IPS DF 4.7 (cell line): ENCODE measurements at regions not wholly inside any gene's neighbourhood (a gene's known extent, or its start where the extent isn't known, plus 50 kb on each side); places are given as distances from the start of the nearest gene placed in this dataset.
"Not testable (repeated sequence)": the region's sequence is repeated elsewhere in the genome, so short reads cannot be mapped to it uniquely, and the experiment has no call there.

Source experiments
- DNase-seq: peaks from one replicate; pipeline ENCODE4 v3.0.0-alpha.2; 2013; ENCODE audit warnings: low spot score; ENCODE audit errors: extremely low read depth

DNA sequence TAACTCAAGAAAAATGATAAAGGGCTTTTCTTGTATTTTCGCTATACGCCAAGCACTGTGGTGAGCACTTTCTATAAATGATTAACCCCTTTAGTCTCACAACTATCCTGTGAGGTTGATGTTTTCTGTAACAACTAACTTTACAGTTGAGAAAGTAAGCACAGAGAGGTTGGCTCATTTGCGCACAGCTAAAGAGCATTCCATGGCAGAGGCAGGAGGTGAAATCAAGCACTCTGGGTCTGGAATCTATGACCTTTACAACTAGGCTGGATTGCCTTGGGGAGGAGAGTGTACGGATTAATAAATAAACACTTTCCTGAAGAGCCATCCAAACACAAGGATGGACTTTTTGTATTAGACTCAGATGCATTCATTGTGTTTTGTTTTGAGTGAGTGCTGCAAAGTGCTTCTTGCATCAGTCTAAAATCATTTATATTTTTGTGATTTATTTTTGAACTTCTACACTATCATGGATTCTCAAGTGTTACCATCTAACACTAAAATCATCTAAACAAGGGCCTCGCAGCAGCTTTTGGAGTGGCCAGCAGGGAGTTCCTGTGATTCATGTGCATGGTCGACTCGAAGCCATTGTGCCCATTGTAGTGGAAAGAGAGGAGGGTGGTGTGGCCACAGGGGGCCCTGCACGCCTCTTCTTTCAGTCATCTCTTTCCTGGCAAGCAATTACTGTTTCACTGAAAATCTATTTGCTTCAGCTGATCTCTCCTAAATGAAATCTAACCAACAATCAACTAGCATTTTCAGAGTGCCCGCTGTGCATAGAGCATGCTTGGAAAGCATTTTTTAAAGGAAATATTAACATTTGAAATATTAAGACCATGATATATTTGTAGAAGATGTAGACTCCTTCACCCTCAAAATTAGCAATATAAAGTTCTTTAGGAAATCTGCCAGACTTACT lies 633.4 kb upstream of the COBL start:
- peak; percentile 89 for DNase-seq

DNA sequence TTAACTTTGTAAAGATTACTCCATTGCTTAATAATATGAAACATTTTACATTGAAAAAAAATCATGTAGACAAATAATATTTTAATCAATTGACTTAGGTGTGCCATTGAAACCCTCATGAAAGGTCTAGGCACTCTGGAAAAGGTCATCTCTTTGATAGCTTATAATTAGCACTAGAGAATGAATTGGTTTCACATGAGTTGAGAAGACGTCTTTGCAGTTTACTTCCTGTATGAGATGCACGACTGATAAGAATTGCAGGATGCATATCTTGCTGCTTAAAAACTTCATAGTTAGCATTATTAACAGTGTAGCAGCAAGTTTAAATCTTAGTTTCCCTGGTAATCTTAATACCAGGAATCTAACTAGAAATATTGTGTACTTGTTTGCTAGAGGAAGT lies 614.2 kb upstream of the COBL start:
- no peak for DNase-seq

DNA sequence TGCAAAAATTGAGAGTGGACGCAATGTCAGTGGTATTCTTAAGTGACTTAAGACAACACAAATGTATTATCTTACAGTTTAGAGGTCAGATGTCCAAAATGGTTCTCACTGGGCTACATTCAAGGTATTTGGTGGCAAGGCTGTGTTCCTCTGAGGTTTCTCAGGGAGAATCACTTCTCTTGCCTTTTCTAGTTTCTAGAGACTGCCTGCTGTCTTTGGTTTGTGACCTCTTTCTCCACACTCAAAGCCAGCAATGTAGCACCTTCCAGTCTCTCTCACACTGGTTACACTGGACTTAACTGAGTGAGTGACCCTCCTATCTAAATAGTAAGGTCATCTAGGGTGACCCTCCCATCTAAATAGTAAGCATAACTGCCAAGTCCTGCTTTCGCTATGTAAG lies 613.2 kb upstream of the COBL start:
- DNase-seq, result no peak

DNA sequence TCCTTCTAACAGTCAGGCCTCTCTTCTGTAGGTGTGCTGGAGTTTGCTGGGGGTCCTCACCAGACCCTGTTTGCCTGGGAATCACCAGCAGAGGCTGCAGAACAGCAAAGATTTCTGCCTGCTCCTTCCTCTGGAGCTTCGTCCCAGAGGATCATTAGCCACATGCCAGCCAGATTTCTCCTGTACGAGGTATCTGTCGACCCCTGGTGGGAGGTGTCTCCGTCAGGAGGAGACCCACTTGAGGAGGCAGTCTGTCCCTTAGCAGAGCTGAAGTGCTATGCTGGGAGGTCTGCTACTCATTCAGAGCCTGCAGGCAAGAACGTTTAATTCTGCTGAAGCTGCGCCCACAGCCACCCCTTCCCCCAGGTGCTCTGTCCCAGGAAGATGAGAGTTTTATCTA lies 611.1 kb upstream of the COBL start:
- no peak for DNase-seq

DNA sequence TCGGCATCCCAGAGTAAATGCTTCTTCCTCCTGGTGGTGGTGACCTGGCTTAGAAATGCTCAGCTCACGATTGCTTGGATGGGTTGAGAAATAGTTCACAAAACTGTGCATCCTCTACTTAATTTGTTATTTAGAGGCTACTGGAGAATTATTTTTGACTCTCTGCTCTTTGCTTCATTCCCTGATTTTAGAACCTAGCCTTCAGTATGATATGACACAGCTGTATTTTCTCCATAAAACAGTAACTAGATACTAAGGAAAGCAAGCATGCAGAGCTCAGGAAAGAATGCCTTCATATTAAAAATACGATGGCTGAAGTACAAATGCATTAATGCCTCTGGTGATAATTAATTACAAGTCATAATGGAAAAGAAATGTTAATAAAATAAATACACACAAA lies 602.0 kb upstream of the COBL start:
- DNase-seq, result no peak

DNA sequence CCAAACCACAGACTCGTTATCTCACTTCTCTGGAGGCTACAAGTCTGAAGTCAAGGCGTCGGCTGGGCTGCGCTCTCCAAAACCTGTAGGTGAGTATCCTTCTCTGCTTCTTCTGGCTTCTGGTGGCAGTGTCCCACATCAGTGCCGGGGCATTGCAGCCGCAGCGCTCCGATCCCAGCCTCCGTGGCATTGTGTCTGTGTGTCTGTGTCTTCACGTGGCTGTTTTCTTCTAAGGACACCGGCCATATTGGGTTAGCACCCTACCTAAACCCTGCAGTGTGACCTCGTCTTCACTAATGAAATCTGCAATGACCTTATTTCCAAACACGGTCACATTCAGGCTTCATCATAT lies 584.9 kb upstream of the COBL start:
- DNase-seq, result no peak

DNA sequence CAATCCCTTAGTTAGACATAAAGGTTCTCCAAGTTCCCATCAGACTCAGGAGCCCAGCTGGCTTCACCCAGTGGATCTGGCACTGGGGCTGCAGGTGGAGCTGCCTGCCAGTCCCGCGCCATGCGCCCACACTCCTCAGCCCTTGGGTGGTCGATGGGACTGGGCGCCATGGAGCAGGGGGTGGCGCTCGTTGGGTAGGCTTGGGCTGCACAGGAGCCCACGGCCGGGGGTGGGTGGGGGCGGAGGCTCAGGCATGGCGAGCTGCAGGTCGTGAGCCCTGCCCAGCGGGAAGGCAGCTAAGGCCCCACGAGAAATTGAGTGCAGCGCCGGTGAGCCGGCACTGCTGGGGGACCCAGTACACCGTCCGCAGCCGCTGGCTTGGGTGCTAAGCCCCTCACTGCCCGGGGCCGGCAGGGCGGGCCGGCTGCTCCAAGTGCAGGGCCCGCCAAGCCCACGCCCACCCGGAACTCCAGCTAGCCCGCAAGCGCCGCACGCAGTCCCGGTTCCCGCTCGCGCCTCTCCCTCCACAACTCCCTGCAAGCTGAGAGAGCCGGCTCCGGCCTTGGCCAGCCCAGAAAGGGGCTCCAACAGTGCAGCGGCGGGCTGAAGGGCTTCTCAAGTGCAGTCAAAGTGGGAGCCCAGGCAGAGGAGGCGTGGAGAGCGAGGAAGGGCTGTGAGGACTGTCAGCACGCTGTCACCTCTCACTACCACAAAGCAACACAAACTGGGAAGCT lies 584.3 kb upstream of the COBL start:
- DNase-seq, result not testable (repeated sequence)

DNA sequence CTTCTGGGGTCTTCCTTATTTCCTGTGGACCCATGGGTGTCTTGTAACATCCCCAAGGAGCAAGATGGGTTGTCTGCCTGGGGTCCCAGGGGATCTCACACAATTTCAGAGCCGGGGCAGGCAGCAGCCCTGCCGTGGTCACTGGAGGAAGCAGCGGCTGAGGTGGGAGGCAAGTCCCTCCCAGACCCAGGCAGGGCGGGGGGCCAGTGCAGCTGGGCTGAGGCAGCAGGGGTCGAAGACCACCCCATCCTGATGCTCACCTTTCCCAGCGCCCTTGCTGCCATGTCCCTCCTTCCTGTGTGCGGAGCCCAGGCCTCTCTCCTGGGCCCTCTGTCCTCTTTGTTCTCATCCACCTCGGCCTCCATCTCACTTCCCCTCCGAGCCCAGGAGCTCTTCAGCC lies 583.0 kb upstream of the COBL start:
- DNase-seq, result no peak

DNA sequence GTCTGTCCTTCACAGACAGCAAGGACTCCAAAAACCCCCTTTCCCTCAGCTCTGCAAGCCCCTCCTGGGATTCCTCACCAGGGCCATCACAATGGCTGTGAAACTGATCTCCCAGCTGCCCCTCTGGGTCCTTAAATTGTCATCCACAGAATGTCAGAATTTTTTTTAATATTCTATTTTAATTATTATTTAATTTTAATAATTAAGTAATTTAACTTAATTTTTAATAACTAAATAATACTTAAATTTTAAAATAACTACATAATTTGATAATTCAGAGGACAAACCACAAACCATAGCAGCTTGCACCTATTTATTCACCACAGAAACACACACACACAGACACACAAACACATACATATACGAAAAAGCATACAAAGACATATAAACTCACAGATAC lies 565.8 kb upstream of the COBL start:
- DNase-seq, result no peak

DNA sequence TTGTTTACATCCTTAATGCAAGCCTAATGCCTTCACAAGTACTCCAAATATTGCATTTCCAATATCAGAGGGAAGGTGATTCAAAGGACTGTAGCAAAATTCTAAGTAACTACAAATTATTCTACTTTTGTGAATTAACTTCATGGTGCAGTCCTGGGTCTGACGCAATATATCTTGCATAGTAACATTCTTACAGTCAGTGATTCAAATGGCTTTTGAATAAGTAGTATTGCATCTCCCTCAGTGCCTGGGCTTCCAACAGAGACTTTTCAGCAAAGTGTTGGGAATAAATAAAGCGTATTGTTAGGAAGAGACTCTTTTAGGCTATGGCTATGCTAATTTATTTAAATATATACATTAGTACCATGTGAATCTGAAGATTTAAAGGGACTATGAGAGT lies 564.7 kb upstream of the COBL start:
- no peak for DNase-seq

DNA sequence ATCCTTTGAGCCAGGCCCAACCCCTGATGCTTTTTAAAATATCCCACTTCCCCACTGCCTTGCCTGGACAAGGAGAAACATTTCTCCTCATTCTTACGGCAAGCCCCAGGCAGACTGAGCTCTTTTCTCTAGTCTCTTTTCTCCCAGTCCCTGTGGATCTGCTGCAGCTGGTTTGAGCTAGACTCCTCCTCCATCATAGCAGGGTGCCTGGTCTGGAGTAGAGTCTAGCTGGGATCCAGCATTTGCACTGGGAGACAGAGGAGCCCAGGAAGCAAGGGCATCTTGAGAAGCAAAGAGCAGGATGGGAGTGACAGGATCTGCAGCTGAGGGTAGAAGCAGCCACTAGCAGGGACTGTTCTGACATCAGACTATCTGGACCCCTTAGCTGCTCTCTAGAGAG lies 562.3 kb upstream of the COBL start:
- DNase-seq, result no peak

DNA sequence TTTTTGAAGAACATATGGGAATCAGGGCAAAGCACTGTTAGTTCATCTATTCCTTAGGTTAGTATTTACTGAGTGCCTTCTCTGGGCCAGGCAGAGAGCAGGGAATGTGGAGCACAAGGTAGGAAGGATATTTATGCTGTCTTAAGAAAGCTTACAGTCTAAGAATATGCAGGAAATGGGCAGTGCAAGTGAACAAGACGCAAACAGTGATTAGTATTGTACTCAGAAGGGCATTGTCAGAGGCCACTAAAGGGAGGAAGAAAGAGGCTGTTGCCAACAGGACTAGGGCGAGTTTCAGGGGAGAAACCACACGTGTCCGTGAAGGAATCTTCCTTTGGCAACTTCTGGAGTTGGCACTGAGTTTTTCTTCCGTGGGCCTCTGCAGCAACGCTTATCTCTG lies 552.8 kb upstream of the COBL start:
- no peak for DNase-seq

DNA sequence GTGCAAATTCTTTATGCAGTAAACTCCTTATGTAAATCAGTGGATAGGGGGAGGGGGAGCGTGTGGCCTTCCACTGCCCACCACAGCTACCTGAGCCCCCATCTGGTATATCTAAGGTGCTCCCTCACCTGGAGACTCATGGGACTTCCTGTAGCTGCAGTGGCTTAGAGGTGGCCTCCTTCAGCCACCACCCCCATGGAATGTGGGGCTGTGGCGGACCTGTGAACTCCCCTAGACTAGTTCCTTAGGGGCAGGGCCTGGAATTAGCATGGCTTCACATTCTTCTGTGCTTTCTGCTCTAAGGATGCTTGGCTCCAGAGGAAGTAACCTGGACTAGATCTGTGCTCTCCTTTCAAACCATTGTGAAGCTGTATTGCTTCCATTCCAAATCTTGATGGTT lies 550.5 kb upstream of the COBL start:
- DNase-seq, result no peak

DNA sequence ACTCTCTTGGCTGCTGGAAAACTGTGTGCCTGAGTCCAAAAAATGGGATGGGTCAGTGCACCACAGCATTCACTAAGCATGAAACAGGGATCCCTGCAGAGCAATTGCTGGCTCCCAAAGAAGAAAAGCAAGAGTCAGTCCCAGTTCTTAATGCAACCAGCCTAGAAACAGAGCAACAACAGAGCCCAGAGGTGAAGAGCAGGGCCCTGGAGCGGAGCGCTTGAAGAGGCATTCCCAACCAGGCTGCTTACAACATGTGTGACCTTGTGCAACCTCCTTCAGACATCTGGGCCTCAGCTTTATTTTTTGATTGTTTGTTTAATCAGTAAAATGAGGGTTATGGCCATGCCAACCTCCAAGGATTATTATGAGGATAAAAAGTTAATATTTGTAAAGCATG lies 543.7 kb upstream of the COBL start:
- no peak for DNase-seq

DNA sequence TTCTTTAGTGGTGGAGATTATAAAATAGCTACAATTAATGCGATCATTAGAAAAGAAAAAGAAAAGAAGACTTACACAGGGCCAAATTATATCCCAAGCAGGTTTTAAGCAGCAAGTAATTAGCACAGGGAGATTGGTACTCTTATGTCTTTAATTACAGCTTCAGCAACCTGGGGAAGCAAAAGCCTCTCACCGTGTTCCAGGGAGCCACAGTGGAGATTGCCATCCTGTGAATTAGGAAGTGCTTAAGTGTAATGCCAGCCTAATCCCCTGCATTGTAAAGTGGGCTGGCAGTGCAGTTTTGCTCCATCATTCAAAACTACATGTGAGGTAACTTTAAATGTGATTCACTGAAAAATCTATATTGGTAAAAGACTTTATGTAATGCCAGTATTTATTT lies 533.5 kb upstream of the COBL start:
- DNase-seq, result no peak

DNA sequence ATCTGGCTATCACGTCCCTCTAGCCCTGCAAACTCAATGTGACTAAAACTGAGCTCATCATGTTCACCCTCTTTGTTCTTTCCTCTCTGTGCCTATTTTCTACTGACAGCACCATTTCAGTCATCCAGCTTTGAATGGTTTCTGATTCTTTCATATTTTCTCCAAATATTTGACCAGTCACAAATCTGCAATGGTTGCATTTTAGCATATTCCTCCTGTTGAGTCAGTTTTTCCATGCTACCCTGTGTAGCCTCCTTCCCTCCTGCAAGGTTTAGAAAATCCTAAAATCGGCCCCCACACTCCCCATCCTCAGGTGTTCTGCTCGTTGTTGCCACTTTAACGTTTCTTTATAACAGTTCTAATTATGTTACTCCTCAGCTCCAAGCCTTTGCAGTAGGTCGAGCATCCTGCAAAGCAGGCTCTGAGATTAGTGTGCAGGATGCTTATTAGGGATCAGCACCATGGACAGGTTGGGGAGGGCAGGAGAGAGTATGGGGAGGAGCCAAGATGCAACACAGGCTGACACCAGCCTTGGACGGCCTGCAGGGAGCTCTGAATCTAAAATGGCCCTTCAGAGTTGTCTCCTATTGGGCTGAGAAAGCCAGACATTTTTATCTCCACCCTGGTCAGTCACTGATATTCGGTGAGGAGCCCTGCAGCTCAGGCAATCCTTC lies 531.0 kb upstream of the COBL start:
- DNase-seq, result peak; percentile 11

DNA sequence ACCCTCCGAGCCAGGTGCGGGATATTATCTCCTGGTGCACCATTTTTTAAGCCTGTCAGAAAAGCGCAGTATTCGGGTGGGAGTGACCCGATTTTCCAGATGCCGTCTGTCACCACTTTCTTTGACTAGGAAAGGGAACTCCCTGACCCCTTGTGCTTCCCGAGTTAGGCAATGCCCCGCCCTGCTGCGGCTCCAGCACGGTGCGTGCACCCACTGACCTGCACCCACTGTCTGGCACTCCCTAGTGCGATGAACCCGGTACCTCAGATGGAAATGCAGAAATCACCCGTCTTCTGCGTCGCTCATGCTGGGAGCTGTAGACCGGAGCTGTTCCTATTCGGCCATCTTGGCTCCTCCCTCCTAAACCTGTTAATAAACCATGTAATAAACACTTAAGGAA lies 522.5 kb upstream of the COBL start:
- DNase-seq, result not testable (repeated sequence)

DNA sequence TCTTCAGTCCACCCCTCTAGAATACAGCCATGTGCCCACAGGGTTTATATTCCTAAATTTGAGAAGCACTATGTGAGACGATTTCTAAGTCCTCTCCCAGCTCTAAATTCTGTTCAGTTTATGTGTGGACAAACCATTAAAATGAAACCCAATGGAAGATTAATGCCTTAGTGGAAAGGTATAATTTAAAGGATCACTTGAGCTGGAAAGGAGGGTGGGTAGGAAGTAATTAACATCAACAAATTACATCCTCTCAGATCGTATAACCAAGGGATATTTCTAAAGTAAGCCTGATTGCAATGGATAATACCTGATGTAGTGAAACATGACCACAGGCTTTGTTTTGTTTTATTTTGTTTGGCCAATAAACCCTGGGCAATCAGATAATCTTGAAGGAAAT lies 511.0 kb upstream of the COBL start:
- DNase-seq, result no peak

DNA sequence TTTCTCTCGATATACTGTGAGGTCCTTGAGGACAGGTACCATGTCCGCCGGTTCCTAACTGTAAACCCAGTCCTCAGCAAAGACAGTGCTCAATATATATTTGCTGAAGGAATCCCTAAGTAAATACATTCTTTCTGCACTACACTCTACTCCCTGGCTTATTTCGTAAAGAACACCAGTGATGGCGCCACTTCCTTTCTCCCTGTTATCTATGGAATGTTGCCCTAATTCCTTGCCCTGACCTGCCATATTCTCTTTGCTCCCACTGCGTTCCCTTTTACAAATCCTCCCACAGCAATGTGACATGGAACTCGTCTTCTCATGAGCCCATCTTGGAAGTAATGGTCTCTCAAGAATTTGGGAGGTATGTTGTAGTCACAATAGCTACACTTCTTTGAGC lies 507.4 kb upstream of the COBL start:
- no peak for DNase-seq

DNA sequence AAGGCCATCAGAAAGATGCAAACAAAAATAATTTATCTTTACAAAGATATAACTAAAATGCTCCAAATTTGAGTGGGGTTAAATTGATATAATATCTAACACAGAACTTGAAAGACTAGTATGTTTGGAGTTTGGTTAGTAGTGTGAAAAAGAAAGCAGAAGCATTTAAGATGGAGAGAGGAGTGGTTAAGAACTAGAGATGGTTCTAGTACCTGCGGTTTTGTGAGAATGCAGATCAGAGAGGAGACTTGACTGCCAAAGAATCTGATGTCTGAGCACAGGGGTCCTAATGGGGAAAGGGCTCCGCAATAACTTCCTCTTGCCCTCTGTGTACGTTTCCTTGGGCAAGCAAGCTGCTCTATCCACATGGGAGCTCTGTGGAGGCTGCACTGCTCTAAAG lies 506.8 kb upstream of the COBL start:
- DNase-seq, result no peak

DNA sequence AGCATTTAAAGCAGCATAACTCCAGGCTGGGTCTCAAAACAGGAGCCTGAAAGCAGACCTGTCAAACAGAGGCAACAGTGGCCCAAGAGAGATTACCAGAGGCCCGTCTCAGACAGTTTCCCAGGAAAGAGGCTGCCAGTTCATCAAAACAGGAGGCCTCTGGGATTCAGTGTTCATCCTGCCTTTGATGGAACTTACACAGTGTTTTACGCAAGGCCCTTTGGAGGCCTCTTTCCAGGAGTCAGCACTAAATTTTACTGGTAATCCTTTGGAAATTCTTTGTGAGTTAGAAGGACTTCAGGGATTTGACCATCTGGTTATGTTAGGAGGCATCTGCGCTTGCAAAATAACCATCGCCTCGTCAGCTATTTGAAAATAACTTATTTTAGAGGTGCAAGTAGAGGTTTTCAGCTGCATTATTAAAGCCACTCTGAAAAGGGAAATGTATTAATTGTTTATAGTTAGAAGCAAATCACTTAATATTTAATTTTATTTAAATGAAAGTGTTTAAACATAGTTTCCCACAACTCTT lies 501.2 kb upstream of the COBL start:
- DNase-seq, result no peak

DNA sequence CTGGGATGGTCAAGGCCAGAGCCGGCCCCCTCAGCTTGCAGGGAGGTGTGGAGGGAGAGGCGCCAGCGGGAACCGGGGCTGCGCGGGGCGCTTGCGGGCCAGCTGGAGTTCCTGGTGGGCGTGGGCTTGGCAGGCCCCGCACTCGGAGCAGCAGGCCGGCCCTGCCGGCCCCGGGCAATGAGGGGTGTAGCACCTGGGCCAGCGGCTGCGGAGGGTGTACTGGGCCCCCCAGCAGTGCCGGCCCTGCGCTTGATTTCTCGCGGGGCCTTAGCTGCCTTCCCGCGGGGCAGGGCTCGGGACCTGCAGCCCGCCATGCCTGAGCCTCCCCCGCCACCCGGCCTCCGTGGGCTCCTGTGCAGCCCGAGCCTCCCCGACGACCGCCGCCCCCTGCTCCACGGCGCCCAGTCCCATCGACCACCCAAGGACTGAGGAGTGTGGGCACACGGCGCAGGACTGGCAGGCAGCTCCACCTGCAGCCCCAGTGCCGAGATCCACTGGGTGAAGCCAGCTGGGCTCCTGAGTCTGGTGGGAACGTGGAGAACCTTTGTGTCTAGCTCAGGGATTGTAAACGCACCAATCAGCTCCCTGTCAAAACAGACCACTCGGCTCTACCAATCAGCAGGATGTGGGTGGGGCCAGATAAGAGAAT lies 489.3 kb upstream of the COBL start:
- DNase-seq, result not testable (repeated sequence)
